Occipital lobe (tissue), 1 donor: ENCODE measurements at regions not wholly inside any gene's neighbourhood (a gene's known extent, or its start where the extent isn't known, plus 50 kb on each side); places are given as distances from the start of the nearest gene placed in this dataset.
A peak's percentile ranks its signal among the peaks of the same experiment; 100 is the strongest.
"Not testable (repeated sequence)": the region's sequence is repeated elsewhere in the genome, so short reads cannot be mapped to it uniquely, and the experiment has no call there.

Source experiments
- DNase-seq: peaks from one replicate; lab custom pipeline; 2025; lab: John Stamatoyannopoulos, UW

DNA sequence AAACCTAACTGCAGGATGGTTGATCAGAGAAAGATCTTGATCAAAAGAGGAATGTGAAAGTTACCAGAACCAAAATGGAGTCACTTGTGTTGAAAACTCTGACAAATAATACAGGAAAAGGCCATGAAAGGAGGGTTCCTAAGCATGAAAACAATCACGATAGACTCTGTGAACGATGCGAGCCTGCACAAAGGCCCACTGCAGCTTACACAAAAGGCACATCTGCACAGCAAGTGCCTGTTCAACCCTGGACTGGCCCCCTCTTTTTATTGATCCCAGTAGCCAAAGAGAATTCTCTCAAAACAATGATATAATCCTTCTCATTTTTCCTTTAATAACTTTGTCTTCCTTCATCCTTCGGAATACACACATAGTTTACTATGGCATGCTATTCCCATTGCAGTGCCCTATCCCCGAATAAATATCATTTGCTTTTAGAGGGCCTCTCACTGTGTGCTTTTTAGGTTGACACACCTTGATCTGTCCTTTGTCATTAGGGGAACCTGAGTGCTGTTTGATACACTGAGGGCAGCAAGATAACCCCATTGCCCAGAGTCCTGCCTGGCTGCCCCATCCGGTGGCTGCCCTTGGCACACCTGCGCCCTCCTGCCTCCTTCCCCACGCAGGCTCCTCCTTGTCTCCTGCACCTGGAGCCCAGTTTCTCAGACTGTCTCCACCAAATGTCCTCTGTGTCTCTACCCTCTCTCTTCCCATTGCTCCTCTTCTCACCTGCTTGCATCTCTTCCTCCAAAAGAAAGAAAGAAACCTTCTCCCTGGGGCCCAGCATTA lies 98.3 kb upstream of the FRMD1 start:
- no peak for DNase-seq

- no peak for DNase-seq
These were observed 92.8 kb upstream of the FRMD1 start for GRCh38 chr6:168171673-168172353.

DNA sequence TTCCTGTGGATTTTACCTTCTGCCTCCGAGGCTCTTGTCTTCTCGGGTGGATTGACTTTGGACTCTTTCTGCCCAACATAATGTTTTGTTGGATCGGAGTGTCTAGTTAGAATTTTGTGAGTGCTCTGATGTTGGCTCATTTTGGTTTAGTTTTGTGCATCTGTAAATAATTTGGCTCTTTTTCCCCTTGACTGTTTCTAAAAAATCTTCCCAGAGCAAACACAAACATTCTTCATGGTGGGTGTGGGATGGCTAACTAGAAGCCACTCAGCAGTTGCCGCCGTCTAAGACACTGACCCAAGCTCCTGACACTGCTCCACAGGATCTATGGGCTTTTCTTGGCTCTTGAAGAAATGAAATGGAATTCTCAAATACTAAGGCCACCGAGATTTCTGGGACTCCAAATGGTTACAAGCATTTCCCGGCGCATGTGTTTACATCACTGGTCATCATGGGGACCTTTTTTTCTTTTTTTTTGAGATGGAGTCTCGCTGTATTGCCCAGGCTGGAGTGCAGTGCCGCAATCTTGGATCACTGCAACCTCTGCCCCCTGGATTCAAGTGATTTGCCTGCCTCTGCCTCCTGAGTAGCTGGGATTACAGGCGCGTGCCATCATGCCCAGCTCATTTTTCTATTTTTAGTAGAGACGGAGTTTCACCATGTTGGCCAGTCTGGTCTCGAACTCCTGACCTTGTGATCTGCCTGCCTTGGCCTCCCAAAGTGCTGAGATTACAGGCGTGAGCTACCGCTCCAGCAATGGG lies 92.0 kb upstream of the FRMD1 start:
- DNase-seq: no peak

GRCh38 chr6:168169624-168170023 lies 90.6 kb upstream of the FRMD1 start:
- DNase-seq: no peak

GRCh38 chr6:168168936-168169335 lies 89.9 kb upstream of the FRMD1 start:
- not testable (repeated sequence) for DNase-seq

- not testable (repeated sequence) for DNase-seq
These were observed 89.3 kb upstream of the FRMD1 start for GRCh38 chr6:168168330-168168729.

DNA sequence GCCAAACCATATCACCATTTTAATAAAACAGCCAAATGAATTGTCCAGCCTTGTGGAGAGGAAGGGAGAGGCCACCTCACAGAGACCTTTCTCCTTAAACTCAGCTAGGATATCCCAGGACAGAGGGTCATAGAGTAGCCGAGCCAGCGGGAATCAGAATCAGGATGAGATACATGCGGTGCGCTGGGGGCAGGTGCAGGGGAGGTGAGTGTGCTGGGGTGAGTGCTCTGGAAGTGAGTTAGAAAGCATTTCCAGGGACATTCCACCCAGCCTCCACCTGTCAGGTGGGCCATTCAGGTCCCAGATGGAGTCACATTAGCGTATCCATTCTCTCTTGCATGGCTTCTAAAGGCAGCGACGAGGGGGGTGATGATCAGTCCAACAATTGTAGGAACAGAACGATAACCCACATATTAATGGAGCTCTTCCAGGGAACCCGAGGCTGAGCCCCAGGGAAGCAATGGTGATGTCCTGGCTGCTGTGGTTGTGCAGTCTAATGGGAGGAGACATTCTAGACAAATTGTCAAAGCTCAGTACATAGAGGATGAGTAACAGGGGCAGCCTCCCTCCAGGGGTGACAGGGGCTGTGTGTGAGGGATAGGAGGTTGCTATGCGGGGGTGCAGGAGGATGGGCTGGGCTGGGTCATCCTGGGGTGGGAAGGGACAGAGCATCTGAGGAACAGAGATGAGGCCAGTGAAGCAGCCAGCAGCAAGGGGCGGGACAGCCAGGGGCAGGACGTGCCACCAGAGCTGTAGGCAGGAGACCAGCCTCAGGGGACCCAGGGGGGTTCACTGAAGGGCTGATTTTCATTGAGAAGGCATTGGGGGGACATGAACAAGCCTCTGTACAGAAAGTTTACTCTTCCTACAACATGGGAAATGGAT lies 88.7 kb upstream of the FRMD1 start:
- DNase-seq: no peak

DNA sequence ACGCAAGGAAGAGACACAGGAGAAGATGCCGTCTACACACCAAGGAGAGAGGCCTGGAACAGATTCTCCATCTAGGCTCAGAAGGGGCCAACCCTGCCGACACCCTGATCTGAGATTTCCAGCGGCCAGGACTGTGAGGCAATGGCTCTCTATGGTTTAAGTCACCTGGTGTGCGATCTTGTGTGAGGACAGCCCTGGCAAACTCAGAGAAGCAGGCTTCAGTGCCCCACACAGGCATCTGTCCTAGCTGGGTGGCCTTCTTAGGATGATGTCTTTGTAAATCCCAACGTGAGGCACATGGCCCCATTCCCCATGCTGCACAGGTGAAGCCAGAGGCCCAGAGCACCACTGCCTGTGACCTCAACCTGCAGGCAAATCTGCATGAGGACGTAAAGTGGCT lies 87.6 kb upstream of the FRMD1 start:
- DNase-seq: no peak

DNA sequence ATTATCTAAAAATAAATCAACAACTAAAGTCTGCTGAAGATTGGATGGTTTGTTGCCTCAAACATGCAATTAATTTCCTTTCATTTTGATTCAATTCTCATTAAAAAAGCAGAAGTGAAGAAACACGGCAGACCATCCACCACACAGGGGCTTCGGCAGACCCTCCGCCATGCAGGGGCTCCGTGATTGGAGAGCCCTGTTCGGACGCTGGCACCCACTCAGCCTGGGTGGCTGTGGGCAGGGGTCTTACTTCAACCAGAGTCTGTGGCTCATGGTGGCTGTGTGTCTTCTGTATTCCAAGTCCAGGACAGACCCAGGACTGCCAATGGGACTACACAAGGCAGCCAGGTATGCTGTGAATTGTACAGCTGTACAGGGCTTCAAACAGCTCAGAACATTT lies 86.9 kb upstream of the FRMD1 start:
- DNase-seq: no peak

- DNase-seq: no peak
These were observed 86.4 kb upstream of the FRMD1 start for GRCh38 chr6:168165373-168165772.

- DNase-seq: no peak
These were observed 85.5 kb upstream of the FRMD1 start for GRCh38 chr6:168164462-168165061.

DNA sequence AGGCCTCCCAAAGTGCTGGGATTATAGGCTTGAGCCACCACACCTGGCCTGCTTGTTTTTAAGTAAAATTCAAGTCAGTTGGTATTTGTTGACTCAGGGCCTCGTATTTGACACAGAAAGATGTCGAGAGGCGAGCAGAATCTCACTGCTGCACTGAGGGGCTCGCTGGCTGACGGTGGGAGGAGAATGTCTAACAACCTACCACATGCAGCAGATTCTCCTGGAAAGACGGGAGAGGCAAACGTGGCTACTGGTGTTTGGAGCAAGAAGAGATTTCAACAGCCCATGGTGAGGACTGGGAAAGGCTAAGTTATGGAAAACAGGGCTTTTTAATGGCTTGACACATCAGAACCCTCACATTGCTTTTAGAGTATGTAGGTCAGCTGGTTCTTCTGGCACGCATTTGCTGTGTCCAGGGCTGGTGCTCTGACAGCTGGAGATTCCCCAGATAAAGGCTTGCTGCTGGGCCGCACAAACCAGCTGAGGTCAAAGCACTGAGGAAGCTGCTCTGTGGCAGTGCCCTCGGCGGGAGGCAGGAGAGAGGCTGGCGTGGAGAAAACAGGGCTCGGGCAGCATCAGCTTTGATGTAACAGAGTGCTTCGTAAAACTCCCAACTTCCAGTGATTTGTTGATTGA lies 84.2 kb upstream of the FRMD1 start:
- DNase-seq: peak; percentile 20

- no peak for DNase-seq
These were observed 83.4 kb upstream of the FRMD1 start for GRCh38 chr6:168162366-168162765.

DNA sequence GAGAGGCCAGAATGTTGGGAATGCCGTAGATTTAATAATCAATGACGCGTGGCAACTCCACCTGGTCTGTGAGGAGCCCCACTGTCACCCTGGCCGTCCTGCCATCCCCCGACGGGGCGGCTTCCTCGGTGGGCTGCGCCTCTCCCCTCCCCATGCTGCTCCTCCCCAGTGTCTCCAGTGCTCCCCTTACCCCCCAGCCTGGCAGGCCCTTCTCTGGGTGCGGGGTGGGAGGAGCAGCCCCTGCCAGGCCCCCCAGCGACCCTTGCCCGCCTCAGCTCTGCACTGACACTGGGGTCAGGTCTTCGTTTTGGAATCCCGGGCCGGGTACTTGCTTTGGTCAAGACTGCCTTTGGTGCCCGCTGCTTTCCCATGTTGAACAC lies 82.3 kb upstream of the FRMD1 start:
- no peak for DNase-seq

GRCh38 chr6:168160506-168161370 lies 81.7 kb upstream of the FRMD1 start:
- DNase-seq: no peak

- no peak for DNase-seq
These were observed 80.5 kb upstream of the FRMD1 start for GRCh38 chr6:168159506-168159905.

- DNase-seq: no peak
These were observed 80.0 kb upstream of the FRMD1 start for GRCh38 chr6:168158980-168159349.

DNA sequence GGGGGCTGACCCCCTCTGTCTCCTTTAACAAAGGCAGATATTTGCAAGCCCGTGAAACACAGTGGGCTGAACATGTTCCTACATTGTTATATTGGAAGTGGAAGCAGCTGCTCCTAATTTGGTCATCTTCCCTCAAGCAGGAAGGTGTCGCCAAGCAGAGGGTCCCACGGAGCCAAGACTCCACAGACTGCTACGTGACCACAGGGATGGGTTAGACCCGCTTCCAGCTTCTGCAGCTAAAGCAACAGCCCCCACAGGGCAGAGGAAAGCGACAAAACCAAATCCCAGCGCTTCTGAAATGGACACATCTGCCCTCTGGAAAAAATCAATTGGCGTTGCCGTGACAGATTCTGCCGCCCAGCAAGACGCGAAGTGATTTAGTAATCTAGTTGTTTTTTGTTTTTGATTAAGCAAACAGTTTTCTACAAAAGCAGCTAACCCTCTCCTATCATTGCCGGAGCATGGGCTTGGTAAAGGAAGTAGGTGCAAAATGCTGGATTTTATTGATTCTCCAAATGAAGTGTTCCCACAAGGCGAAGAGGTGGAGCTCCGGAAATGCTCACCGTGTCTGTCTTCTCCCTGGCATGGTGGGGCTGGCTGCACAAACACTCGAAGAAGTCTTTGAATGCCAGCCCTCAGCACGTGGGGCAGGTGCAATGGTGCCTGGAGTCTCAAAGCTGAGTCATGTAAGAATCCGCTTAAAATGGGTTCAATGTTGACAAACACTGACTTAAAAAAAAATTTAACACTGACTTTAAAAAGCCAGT lies 79.4 kb upstream of the FRMD1 start:
- DNase-seq: no peak
